GM21717 (cell line): ENCODE measurements at regions not wholly inside any gene's neighbourhood (a gene's known extent, or its start where the extent isn't known, plus 50 kb on each side); places are given as distances from the start of the nearest gene placed in this dataset.

Experiments used
- ATAC-seq: cut with Tn5 transposase; IDR thresholded peaks from one replicate; pipeline ENCODE4 v1.9.1; 2021; ENCODE audit warnings: mild to moderate bottlenecking, moderate library complexity; ENCODE audit not compliant: unreplicated experiment

GRCh38 chr11:95364324-95365295 lies 133.6 kb upstream of the SESN3 start:
- ATAC-seq, result no peak

DNA sequence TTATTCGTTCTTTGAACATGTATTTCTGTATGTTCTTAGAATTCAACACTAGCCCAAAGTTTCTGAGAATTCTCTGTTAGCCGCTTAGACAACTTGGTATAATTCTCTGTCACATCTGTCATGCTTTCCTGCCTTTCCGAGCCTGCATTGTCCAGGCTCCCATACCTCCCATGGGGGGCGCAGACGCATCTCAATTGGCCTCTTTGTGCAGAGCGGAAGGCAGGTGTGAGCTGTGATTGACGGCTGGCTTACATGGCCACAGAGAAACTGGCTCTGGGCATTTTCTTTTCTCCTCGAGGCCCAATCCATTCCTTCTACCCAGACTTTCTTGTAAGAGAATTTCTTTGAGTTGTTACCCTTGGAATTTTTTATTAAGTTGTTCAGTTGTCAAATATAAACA lies 132.7 kb upstream of the SESN3 start:
- ATAC-seq, result no peak

GRCh38 chr11:95363164-95363563 lies 132.2 kb upstream of the SESN3 start:
- no peak for ATAC-seq

- no peak for ATAC-seq
These were observed 130.2 kb upstream of the SESN3 start for GRCh38 chr11:95361180-95361579.

GRCh38 chr11:95360377-95361075 lies 129.5 kb upstream of the SESN3 start:
- no peak for ATAC-seq

- no peak for ATAC-seq
These were observed 128.8 kb upstream of the SESN3 start for GRCh38 chr11:95359756-95360155.

GRCh38 chr11:95359341-95359663 lies 128.3 kb upstream of the SESN3 start:
- ATAC-seq, result no peak

GRCh38 chr11:95358511-95359340 lies 127.7 kb upstream of the SESN3 start:
- no peak for ATAC-seq

GRCh38 chr11:95354304-95354703 lies 123.3 kb upstream of the SESN3 start:
- ATAC-seq, result no peak

DNA sequence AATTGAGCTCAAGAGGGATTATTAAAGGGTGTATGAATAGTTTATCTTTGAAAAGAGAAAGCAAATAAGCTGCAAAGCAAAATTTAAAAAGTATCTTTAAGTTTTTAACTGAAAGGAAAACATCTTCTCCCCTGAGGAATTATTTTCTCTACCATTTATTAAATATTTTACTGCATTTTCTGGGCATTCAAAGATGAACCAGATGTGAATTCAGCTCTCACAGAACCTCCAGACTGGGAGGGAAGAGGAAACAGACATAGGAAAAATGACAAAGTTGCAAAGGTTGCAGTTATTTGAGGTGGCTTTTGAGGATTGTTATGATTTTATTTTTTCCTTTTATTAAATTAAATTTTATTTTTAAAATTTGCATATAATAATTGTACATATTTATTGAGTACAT lies 122.7 kb upstream of the SESN3 start:
- ATAC-seq, result no peak

DNA sequence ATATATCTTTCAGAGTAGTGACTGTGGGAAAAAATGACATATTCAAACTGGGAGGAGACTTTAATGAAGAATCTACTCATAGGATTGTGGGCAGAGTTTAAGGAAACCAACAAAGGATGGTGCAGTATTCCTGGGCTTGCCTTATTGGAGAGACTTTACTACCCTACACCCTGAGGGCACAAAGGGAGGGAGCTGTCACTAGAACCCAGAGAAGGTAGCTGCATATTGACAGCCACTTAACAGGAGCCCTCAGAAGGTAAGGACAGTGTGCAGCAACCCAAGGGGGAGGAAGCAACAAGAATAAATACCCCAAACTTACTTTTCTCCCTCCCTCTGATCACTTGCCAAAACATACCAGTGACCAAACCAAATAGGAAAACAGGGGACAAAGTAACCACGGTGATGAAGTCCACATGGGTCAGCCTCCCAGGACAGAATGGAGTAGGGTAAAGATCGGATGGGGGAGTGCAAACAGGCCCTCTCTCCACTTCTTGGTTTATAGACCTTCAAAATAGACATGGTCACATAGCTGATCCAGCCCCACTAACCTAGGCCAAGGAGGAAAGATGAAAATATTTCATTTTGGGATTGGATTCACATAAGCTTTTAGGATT lies 121.8 kb upstream of the SESN3 start:
- no peak for ATAC-seq

- no peak for ATAC-seq
These were observed 118.4 kb upstream of the SESN3 start for GRCh38 chr11:95349345-95349942.

DNA sequence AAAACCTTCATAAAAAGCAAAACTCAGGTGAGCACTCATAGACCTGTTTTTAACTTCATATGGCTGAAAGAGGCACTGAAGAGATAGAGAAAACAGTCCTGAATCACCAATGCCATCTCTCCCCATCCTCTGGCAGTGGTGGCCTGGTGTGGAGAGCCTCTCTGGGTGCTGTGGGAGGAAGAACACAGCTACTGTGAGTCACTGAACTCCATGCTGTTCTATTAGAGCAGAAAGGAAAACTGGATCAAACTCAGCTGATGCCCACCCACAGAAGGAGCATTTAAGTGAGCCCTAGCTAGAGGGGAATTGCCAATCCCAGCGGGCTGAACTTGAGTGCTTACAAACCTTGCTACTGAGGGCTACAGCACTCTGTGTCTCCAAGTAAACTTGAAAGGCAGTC lies 115.3 kb upstream of the SESN3 start:
- no peak for ATAC-seq

GRCh38 chr11:95345651-95346050 lies 114.6 kb upstream of the SESN3 start:
- peak; percentile 93 for ATAC-seq

DNA sequence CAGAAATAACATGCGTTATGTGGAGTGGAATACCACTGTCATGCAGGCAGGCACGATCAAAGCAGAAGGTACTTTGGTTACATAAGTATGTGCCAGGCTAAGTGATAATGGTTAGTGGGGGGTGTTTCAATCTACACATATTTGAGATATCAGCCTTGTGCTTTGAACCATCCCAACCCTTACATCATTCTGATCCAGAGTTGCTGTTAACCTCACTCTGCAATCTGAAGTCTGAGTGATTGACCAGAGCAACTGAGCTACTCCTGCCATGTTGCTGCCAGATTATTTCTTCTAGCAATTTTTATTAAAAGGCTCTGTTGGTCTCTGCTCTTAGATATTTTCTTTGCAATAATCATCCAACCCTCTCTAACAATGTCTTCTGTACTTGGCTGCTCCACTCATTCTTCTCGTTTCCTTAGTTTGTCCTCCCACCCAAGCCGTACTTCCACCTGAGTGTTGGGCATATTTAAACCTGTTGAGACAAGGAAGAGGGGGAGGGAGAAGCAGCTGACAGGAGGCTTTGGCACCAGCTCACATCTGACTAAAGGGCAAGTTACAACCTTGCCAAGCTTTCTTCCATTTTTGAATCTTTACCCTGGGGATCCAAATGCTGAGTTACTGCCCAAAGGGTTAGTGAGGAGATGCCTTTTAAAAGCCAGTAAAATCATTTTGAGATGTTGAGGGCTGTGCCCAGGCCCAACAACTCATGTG lies 114.1 kb upstream of the SESN3 start:
- ATAC-seq, result no peak

DNA sequence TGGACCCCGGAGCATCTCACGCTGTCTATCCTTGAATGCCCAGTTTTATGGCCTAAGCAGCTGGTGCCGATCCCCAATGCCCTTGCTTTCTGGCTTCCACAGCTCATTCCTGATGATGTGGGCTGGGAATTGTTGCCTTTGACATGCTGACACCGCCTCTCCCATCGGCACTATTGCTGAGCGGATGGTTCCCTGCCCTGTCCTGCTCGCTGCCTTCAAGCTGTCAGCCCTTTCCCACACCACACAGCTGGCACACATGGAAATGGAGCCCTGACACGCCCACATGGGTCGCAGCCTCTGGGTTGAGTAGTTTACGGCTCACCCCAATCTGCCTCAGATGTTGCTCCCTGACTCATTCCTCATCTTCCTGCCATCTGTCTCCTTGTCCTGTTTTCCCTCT lies 110.2 kb upstream of the SESN3 start:
- no peak for ATAC-seq

GRCh38 chr11:95339086-95339901 lies 108.3 kb upstream of the SESN3 start:
- ATAC-seq, result no peak

GRCh38 chr11:95338430-95338991 lies 107.5 kb upstream of the SESN3 start:
- no peak for ATAC-seq

DNA sequence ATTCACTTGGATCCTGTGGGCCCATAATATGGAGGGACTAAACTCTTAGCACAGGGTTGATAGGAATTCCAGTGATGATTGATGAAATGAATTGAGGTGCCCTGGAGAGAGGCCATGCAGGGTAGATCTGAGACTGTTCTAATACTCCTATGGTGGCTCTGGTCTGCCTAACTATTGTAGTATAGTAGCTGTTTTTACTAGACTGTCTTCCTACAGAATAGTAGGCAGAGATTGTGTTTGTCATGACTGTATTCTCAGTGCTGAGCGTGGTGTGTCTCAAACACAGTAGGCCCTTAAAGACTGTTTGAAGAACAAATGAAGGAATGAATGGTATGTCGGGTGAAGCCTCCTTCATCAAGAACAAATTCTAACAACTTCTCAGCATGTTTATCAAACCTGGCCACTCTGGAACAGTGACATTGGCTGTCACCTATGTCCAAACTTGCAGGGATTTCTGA lies 107.0 kb upstream of the SESN3 start:
- peak; percentile 14 for ATAC-seq
